Myocyte (in vitro differentiated cells): ENCODE measurements at regions not wholly inside any gene's neighbourhood (a gene's known extent, or its start where the extent isn't known, plus 50 kb on each side); places are given as distances from the start of the nearest gene placed in this dataset.

ENCODE experiments used
- DNase-seq: peaks from one replicate; pipeline ENCODE4 v3.0.0-alpha.2; 2012; ENCODE audit warnings: low read depth

DNA sequence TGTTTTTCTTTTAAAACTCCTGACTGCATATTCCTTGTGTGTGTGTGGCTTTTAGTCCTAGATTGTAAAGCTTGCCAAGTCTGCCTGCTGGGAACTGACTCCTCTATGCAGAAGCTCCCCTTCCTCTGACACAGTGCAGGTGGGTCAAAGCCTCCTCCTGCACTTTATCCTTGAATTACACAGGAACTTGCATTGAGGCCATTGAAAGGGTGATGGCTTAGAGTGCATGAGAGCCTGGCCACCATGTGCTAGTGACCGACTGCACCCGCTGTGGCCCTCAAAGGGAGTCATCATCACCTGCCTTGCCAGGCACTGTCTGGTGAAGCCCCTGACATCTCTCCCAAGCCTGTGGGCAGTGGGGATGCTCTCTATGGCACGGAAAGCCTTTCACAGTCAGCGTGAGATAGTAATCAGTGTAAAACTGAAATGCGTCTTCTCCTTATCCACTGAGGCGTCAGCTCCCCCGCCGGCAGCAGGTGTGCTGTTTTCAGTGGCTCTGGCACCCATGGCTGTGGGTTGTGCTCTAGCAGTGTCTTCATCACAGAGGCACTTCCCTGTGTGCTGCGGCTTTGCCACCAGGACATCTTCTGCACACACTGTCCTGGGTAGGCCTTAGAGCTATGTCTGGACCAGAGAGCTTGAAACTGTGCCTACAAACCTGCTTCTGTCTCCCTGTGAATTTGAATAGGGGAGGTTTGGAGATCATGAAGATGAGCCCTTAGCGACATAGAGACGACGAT lies 87.9 kb downstream of the THBS2 start:
- DNase-seq, result peak; percentile 60

DNA sequence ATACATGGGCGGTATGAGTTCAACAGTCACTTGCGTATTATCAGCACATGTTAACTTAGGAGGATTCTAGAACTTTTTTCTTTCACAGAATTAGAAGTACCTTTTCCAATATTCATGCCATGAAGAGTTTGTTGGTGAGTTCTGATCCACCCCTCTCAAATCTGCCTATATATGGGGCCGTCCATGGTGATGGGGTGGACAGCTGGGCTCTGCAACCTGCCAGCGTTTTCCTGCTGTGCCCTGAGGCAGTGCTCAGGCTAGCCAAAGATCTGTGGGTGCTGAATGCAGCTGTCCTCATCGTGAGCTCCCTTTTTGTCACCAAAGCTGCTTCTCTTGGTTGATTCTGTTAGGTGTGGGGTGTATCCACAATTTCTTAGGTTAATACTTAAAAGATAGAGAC lies 88.7 kb downstream of the THBS2 start:
- DNase-seq, result peak; percentile 86

DNA sequence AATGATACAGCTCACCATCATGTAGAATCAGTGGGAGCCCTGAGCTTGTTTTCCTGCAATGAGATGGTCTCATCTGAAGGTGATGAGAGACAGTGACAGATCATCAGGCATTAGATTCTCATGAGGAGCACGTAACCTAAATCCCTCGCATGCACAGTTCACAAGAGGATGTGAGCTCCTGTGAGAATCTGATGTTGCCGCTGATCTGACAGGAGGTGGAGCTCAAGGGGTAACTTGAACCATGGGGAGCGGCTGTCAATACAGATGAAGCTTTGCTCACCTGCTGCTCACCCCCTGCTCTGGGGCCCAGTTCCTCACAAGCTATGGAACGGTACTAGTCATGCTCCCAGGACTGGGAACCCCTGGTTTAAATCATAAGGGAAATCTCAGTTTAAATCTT lies 89.2 kb downstream of the THBS2 start:
- peak; percentile 33 for DNase-seq

DNA sequence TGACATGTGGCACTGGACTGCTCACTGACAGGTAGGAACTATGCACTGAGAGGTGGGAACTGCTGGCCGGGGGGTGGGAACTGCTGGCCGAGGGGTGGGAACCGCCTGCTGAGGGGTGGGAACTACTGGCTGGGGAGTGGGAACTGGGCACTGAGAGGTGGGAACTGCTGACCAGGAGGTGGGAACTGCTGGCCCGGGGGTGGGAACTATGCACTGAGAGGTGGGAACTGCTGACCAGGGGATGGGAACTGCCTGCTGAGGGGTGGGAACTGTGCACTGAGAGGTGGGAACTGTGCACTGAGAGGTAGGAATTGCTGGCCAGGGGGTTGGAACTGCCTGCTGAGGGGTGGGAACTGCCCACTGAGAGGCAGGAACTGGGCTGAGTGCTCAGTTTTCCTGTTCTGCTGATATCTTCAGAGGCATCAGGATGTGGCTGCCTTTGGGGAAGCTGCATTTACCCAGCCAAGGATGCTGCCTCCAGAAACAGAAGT lies 90.2 kb downstream of the THBS2 start:
- no peak for DNase-seq

DNA sequence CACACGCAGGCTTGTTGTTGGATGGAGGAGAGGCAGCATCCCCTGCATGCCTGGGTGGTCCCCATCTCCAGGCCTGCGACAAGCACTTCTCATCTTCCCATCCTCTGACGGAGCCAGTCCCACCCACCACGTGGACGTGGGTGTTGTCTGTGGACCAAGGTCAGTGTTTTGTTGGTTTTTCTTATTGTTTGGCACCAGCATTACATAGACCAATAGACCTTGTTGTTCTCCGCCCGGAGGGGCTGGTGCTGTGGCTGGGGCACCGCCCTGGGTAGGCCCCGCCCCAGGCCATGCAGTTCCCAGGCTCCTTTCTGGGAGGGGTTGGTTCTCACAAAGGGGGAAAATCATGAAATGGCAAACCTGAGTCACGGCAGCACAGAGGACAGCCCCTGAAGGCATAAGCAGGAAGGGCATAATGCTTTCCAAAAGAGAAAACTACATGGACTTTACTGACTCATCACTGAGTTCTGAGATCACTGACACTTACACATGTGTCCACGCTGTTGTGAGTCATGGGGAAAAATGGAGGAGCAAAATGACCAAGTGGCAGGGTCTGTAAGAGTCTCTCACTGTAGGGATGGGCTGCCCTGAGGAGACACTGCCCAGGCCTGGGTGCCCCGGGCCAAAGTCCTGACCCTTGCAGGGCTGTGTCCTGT lies 90.8 kb downstream of the THBS2 start:
- peak; percentile 82 for DNase-seq

DNA sequence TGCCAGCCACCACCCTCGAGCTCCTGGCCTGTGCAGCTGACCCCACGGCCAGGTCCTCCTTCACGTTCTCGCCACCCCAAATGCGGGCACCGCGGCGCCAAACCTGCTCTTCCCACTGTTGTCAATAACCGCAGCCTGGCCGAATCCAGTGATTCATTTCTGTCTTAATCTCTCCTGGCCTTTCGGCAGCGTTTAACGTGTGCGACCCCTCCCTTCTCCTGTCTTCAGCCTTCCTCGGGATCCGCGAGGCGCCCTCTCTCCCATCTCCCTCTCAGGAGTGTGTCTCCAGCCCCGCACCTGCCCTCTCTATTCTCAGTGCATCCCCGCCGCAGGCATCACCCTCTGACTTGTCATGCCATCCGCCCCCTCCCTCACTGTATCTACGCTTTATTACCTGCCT lies 91.4 kb downstream of the THBS2 start:
- DNase-seq, result no peak

DNA sequence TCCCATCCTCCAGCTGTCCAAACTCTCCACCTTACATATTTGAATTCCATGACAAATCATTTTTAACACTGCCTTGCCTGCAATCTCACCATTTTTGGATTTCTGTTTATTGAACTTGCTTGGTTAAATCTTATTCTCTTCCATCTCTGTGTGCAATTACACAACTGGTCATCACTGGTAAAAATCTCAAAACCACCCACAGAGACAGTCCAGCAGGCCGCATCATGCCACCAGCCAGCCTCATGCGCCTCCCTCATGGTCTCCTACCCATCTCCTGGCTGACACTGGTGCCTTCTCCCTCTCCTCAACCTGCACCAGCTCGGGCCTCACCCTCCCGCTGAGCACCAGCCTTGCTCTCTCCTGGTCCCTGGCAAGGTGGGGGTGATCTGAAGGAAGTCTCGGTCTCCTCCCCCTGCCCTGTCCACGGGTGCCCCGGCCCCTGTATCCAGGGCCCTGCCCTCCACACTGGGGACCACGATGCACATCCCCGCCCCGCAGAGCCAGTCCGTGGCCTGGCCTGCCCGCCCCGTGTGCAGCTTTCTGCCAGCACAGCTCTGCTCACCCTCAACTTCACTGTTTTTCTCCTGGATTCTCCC lies 92.0 kb downstream of the THBS2 start:
- no peak for DNase-seq

DNA sequence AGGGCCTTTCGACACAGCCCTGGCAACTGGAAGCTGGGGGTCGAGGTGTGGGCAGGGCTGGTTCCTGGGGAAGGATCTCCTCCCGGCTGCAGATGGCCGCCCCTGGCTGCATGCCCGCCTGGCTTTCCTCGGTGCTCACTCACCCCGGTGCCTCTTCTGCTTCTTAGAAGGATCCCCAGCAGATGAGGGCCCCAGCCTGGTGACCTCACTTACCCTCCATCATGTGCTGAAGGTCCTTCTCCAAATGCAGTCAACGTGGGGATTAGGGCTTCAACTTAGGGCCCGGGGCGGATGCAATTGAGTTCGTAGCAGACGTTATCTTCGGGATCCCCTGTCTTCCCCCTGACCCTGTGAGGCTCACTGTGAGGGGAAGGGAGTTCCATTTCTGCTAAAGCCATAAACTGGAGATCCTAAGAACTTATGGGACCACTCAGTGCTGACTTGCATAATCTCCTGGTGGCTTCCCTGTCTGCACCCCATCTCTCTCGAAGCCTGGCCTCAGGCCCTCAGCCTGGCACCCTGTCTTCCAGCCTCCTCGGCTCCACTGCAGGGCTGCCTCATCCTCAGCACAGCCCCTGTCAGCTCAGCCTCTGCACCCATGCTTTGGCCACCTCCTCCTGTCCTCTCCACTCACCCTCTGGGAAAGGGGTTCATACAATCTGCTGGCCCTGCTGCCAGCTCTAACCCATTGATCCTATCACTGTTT lies 92.6 kb downstream of the THBS2 start:
- no peak for DNase-seq

DNA sequence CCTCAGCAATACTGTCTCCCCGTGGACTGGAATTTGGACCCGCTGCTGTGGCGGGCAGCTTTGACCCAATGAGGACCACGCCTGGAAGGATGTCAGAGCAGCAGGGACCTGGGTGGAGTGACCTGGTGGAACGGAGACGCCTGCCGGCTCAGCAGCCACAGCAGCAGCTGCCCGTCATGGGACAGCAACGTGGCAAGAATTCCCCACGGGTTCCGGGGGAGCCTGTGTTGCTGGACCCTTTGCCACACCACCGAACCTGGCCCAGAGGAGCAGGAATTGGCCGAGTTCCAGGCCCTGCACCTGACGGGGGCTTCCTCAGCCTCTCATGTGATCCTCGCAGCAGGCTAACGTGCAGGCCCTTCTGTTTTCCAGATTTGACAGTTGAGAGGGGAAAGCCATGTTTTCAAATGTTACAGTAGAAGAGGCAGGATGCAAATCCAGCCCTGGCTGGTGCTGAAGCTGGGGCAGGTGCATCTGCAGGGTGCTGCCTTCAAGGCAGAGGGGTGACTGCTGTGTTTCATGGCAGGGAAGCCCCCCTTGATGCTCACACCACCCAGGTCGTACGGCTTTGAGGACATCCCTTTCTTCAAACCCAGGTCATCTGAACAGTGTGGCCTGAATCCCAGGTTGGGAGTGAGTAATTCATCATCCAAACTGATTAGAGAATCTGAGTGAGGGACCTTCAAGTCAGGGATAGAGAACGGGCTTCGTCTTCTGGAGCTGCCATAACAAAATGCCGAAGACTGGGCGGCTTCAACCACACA lies 93.4 kb downstream of the THBS2 start:
- DNase-seq, result no peak

DNA sequence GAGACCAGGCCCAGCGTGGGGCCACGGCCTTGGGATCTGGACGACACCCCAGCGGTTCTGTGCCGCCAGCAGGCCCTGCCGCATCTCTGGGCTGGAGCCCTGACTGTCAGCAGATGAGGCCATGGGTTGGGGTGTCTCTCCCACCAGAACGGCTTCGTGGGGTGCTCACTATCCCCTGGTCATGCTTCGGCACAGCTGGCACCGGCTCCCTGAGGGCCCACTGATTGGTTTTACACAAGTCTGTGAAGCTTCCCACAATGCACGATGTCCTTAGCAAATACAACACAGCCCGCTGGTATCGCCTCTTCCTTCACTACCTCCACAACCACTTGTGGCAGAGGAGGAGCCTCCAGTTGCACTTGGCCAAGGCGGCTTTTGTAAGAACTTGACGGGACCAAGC lies 94.3 kb downstream of the THBS2 start:
- no peak for DNase-seq

DNA sequence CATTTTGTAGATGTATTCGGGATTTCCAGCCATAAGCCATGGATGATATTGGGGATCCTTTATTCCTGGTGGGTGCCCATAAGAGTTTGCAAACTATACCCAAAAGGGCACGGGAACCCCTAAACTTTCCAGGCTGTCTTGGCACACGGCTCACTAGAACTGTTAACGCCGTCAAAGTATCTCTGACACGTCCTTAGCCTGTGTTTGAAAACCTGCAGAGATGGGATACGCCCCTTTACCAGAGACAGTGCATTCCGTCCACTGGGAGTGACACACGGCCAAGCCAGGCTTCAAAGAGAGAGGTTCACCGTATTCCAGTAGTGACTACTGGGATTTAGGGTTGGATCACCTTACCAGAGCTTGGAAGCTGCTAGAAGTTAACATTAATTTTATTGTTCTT lies 95.0 kb downstream of the THBS2 start:
- DNase-seq, result peak; percentile 24

DNA sequence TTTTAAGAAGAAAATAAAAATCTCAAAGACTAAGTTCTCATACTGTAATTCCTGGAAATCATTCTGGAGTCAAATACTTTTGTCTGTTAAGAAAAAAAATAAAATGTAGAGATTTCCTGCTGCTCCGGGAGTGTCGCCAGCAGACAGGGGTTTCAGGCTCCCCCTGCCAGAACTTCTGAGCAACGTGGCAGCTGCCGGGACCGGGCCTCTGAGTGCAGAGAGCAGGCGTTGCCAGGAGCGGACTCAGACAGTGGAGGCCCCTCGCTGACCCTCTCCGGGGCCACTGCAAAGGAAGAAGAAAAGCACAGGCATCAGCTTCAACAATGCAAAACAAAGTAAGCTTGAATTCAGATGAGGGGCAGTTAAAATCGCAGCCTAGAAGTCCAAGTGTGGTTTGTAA lies 95.5 kb downstream of the THBS2 start:
- peak; percentile 83 for DNase-seq

DNA sequence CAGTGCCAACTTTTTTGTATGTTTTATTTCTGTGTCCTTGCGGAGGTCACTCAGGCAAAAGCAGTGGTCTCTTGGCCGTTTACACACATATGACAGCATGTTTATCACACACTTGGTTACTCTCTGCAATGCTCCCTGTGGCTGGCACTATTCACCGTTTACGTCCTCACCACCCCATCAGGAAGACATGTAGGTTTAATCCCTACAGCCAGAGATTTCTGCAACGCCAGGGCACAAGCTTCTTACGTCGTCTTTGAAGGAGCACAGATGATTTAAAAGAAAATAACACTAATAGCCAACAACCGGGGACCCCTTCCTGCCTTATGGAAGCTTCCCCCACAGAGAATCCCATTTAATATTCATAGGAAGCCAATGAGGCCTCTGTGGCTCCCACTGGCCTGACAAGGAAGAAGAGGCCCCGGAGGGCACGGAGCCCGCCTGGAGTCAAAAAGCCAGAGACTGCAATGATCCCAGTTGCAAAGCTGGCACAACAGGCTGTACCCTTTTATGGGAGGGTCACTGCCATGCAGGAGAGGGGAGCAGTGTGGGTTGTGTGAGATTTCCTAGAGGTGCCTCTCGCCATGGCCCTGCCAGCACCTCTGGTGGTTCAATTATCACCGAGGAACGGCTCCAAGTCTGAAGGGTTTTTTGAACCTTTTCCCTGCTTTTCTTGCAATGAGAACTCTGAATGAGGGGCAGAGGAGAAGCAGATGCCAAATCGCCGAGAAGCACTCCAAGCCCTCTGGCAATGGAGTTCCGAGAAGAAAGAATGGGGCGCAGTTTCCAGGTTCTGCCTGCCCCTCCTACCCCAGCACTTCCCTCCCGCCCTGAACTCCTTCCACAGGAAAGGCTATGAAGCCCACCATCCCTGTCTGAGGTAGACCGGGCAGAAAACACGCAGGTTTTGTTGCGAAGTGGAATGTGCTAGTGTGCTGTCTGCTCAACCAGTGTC lies 96.2 kb downstream of the THBS2 start:
- no peak for DNase-seq

DNA sequence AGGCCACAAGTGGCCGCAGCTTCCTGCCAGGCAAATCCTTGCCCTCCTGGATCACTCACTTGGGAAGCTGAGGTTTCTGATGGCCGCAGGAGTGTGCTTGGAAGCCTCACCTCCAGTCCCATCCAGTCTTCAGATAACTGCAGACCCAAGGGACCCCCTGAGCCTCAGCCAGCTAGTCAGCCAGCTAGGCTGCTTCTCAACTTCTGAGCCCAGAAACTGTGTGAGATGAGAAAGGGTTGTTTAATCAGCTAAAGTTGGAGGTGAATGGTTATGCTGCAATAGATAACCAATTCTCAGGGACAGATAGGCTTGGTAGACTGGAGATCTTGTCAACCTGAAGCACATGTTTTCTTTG lies 96.9 kb downstream of the THBS2 start:
- no peak for DNase-seq

DNA sequence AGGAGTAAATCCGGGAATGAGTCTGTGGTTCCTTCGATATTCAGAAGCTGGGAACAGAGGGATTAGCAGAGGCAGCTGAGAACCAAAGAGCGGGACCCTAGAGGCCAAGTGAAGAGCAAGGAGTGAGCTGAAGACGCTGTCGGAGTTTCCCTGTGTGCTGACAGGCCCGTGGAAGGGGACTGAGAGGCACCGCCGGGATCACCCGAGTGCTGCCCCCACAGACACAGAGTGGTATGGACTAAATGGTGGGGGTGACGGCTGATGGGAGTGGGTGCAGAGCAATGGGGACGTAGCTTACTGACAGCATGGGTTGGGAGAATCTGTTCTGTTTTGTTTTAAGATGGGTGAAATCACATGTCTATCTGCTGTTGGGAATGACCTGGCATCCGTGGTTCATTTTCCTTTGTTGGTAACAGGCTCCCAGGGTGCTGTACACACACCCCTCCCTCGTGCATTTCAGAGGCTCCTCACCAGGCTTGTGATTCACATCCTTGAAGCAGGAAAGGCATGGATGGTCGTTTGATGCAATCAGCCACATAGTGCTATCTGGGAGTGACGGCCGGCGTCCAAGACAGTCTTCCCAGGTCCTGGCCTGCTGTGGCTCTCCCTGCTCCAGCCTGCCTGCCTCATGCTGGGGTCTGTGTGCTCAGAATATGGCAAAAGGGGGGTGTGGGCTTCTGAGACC lies 97.4 kb downstream of the THBS2 start:
- no peak for DNase-seq

DNA sequence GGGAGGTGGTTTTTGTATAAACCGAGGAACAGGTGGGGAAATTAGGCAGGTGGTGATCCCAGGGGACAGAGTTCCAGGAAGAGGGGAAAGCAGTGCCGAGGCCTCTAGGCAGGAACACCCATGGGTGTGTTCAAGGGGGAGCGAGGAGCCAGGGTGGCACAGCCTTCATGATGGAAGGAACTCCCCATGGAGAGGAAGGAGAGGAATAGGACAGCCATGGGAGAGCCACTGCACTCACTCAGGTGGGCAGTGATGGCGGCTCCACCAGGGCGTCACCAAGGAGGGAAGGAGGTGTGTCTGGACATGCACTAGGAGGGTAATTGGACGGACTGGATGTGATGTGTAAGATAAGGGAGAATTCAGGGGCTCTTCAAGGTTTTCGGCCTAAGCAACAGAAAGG lies 98.2 kb downstream of the THBS2 start:
- no peak for DNase-seq

DNA sequence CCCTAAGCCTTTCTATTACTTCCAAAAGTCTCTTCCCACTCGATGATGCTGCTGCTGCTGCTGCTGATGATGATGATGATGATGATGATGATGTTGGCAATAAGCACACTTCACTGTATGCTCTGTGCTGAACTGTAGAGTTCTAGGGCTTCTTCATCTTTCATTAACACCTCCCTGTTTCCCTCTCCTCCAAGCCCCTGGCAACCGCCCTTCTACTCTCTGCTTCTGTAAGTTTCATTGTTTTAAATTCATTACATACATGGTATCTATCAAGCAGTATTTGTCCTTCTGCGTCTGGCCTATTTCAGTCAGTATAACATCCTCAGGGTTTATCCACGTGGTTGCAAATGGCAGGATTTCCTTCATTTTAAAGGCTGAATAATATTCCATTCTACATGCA lies 100.2 kb downstream of the THBS2 start:
- DNase-seq, result no peak

DNA sequence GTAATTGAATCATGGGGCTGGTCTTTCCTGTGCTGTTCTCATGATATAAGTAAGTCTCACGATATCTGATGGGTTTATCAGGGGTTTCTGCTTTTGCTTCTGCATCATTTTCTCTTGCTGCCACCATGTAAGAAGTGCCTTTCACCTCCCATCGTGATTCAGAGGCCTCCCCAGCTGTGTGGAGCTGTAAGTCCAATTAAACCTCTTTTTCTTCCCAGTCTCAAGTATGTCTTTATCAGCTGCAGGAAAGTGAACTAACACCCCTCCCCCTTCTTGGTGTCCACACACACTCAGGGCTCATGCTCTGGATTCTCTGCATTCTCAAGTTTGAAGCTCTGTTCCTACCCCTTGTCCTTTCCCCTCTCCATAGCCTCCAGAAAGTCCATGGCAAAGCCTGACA lies 107.1 kb downstream of the THBS2 start:
- DNase-seq, result no peak

DNA sequence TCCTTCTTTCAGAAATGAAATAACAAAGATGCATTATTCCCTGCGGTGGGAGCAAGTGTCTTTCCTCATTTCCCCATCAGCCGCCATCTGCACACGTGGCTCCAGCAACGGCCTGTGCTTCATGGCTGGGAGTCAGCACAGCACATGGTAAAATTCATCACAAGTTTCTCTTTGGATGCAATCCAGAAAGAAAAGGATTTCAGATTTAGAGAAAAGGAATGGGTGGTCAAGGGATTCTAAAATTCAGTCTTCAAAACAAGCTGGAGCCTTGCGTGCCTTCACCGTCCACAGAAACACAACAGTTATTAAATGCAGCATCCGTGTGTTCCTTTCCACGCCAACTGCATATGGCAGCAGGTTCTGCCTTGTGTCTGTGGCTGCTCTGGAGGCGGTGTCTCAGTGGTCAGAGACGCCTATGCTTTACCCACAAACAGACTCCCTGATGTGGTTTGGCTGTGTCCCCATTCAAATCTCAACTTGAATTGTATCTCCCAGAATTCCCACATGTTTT lies 107.6 kb downstream of the THBS2 start:
- DNase-seq, result peak; percentile 30
